HG03342 (cell line): ENCODE measurements at regions not wholly inside any gene's neighbourhood (a gene's known extent, or its start where the extent isn't known, plus 50 kb on each side); places are given as distances from the start of the nearest gene placed in this dataset.
"Not testable (repeated sequence)": the region's sequence is repeated elsewhere in the genome, so short reads cannot be mapped to it uniquely, and the experiment has no call there.

ENCODE experiments used
- ATAC-seq: cut with Tn5 transposase; IDR thresholded peaks from one replicate; pipeline ENCODE4 v1.9.1; 2021; ENCODE audit warnings: mild to moderate bottlenecking, moderate library complexity; ENCODE audit not compliant: unreplicated experiment

DNA sequence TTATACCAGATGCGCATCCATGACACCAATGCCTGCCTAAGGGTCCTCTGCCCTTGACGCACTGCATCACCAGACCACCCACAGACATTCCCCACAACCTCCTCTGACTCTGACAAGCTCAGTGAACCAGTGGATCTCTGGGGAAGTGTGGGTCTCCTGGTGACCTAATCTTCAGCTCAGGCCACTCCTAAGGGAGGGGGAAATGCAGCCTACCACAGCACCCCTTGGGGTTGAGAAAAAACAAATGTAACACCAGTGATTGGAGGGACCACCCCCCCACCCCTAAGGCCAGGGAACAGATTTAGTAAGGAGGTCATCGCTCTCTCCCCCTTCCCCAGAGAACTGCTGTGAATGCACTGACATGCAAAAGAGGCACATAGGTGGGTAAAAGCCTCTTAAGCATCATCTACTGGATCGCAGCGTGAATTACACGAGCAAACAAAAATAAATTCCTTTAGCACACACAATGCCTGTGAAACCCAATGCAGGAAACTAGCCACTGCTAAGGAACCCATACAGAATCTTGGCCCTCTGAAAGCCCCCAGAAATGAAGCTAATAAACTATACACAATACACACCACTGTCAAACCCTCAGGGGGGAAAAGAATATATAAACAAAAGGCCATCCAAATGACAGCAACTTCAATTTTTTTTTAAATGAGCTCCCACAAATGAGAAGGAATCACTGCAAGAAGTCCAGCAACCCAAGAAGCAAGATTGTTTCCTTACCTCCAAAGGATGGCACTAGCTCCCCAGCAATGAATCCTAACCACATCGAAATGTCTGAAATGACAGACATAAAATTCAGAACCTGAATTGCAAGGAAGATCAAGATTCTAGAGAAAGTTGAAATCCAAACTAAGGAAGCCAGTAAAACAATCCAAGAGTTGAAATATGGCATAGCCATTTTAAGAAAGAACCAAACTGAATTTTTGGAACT, 513.7 kb upstream of the PTGER4 start:
- no peak for ATAC-seq

DNA sequence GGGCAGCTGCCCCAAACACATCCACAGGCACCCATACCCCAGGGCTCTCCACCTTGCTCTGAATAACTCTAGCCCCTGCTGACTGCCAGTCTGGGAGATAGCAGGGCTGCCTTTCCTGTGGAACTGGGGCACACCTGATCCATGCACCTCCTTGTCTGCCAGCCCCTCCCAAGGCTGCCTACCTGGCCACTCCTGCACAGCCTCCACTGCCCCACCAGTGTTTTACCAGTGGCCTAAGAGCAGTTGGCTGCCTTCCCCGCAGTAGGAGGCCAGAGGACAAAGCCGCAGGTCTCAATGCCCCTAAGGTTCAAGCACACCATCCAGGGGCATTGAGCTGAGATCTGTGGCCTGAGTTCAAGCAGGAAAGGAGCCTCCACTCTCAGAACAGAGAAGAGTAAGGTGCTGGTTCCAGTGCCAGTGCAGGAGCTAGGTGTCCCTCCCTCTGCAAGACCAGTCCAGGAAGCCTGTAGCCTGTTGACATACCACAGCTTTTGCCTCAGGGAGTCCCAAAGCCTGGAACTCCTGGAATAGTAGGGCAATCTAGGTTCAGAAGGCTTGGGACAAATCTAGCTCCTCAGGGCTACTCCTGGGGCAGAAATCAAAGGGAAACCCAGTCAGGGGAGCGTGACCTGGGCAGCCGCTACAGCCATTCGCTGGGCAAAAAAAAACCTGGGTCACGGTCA, 514.5 kb upstream of the PTGER4 start:
- ATAC-seq: no peak

DNA sequence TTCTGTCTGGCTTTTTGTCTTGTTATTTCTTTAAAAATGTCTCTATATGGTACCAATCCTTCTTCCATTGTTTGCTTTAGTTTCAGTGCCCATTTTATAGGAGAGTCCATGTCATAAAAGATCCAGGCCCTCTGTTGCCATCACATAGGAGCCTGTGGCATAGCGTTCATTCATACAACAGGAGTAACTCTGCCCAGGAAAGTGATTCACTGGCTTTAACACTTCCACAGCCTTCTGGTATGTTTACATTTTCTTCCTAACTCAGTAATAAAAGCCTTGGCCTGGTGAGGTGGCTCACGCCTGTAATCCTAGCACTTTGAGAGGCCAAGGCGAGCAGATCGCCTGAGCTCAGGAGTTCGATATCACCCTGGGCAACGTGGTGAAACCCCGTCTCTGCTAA, 519.3 kb upstream of the PTGER4 start:
- no peak for ATAC-seq

DNA sequence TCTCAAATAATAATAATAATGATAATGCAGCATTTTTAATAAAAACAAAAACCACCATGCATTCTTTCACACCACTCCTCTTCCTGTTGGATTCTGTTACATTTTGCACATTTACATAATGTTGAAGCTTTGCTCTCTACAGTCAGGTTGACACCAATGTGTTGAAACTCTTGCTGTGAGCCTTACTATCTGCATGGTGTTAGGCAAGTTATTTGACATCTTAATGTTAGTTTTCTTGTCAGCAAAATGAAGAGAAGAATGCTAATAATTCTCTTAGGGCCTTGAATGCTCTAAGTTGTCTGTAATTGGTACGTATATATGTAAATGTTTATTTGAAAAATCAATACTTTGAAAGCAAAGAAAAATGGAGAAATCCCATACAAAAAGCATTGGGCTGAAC, 525.5 kb upstream of the PTGER4 start:
- ATAC-seq: no peak

DNA sequence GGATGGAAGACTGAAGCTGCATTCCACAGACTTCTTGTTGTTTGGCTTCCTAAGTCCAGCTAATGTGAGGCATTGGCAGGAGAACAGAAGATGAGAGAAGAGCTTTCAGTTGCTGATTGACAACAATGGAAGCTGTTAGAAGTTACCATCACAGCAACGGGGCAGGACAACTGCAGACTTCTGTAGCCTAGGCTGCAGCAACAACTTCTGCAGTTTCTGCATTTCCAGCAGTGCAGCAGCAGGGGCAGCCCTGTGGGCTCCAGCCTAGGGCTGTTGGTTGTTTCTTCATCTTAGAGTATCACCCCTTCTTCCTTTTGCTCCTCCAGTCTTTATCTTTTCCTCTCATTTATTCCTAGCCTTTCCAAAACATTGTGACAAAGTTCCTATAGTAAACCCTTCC, 528.8 kb upstream of the PTGER4 start:
- ATAC-seq: no peak

DNA sequence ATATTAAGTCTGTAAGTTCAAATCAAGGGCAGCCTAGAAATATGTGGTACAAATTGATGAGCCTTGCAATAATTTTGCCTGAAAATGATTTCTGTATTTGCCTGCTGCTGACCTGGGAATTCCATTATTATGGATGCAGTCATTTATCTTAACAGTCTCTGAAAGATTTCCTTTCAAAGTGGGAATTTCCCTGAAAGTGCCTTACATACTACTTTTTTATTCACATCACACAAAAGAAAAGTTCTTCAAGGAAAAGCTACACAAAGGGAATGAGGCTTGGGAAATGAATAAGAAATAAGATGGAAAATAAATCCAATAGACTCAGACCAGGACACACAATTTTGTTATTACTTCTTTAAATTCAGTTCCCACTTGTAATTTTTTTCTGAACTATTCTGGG, 537.8 kb upstream of the PTGER4 start:
- ATAC-seq: no peak

DNA sequence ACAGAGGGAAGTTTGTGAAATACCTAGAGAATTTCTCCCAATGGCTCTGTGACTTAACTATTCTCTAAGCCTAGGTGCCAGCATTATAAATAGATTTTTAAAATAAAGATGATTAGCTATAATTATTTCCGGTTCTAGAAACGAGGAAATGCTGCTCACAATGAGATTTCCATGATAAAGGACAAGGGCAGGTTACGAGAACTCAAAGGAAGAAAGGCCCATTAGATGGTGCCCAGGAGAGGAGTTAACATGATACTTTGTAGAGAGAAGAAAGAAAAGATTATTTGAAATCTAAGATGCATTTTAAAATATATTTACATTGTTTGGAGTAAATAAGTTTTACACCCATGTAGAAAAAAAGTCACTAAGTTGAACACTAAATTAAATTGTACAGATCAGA, 538.3 kb upstream of the PTGER4 start:
- ATAC-seq: no peak

DNA sequence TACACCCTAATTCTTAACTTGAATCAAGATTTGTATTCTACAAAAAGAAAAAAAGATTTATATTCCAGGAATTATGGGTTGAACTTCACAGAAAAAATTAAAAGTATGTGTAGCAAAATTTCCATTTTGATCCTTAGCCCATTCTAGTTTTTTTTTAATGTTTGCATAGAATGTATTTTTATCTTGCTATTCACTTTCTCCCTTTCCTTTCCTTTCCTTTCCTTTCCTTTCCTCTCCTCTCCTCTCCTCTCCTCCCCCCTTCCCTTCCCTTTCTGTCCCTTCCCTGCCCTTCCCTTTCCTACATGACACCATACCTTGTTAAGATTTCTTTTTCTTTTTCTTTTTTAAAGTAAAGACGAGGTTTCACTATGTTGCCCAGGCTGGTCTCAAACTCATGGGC, 542.5 kb upstream of the PTGER4 start:
- no peak for ATAC-seq

DNA sequence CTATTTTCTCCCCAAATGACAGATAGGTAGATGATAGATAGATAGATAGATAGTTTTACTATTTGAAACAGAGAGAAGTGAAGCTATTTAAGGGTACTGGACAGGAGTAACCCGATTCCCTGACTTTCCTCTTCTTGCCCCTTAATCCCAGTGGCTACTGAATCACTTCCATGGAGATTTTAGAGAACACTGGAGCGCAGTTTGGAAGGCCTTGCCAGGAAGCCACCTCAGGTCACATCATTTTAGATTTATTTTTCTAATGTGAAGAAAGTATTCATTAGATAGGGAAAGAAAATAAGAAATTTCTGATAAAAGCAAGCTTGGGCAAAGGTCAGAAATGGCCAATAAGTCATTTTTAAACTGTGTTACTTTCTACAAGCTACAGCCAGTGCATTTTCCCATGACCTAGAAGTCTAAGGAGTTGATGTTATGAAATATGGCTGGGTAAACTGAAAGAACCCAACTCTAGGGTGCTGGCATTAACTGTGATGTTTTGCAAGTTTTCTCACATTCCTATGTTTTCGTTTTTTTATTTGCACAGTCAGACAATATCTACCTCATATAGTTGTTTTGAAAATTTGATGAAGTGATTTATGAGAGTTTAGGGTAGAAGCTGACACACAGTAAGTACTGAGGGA, 544.7 kb upstream of the PTGER4 start:
- ATAC-seq: no peak

DNA sequence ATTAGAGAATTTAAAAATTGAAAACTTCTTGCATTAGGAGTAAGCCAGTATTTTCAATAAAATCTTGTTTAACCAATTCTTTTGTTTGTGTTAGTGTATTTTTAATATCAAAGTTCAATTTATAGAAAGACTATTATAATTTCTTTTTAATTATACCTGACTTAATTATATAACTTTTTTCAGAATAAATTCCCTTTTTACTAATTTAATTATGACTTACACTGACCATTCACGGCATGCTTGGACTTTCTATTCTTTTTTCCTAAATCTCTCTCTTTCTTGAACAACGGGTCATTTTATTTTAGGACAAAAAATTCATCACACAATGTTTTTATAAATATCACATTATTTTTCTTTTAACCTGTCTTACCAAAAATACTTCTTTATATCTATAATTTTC, 555.3 kb upstream of the PTGER4 start:
- ATAC-seq: no peak

DNA sequence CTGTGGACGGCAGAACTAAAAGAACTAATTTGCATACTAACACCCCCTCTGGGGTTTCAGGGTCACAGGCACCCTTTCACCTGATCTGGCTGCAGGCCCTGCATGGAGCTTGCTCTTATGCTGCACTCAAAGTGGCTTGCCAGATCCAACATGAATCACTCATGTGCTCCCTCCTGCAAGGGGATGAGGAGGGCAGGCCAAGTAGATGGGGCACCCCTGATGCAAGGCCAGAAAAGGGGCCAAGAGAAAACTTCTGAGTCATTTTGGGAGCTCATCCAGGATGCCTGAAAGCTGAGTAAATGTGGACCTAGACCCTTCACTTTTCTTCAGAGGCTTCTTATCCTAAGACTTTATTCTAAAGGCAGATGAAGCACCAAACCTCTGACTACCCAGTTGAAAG, 558.5 kb upstream of the PTGER4 start:
- no peak for ATAC-seq

DNA sequence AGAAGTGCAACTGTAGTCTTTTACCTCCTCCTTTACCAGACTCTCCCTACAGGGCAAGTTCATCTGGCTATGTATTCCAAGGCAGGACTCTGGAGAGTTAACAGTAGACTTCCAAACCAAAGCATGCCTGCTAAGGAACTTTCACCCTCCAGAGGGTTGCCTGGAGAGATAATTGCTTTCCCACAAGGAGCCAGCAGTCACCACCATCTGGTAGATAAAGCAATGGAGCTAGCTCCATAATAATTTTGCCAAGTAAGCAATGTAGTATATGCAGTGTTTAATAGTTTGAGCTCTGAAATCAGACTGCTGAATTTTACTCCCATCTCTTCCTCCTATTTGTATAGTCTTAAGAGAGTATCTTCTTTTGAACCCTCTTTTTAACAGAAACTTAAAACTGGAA, 566.8 kb upstream of the PTGER4 start:
- no peak for ATAC-seq

DNA sequence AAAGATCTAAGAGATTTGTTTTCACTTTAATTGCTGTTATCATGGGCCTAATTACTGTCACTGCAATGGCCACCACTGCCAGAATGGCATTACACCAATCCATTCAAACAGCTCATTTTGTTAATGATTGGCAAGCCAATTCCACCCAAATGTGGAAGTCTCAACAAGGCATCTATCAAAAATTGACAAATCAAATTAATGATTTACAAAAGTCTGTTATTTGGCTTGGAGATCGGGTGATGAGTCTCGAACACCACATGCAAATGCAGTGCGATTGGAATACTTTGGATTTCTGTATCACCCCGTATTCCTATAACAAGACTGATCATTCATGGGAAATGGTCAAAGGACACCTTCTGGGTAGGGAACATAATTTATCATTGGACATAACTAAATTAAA, 568.7 kb upstream of the PTGER4 start:
- not testable (repeated sequence) for ATAC-seq

DNA sequence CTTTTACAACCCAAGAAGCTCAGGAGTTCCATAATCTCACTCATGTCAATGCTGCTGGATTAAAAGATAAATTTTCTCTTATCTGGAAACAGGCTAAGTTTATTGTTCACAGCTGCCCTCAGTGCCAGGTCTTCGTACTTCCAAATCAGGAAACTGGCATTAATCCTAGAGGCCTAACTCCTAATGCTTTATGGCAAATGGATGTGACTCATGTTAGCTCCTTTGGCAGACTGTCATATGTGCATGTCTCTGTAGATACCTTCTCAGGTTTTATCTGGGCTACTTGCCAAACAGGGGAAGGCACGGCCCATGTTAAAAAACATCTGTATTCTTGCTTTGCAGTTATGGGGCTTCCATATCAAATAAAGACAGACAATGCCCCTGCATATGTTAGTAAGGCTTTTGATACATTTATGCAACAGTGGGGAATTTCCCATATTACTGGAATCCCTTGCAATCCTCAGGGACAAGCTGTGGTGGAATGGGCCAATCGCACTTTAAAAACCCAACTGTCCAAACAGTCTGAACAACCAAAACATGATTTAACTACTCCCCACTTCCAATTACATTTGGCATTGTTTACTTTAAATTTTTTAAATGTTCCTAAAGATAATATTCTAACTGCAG, 570.8 kb upstream of the PTGER4 start:
- not testable (repeated sequence) for ATAC-seq

DNA sequence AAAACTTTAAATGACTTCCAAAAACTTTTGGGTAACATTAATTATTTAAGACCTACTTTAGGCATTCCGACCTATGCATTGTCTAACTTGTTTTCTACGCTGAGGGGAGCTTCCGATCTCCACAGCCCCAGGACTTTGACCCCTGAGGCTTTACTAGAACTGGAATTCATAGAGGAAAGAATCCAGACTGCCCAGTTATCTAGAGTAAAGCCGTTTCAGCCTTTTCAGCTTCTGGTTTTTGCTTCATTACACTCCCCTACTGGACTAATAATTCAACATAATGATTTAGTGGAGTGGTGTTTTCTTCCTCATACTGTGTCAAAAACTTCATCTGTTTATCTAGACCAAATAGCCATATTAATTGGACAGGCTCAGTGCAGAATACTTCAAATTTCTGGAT, 571.9 kb upstream of the PTGER4 start:
- not testable (repeated sequence) for ATAC-seq

DNA sequence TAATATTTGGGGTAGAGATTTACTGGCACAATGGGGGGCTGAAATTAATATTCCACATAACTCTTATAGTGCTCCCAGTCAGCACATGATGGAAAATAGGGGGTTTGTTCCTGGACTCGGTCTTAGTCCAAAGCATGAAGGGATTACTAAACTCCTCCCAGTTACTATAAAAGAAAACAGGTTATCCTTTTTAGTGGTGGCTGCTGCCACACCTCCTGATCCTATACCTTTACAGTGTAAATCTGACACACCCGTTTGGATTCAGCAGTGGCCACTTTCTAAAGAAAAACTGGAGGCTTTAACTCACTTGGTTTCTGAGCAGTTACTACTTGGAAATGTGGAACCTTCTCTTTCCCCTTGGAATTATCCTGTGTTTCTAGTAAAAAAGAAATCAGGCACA, 572.9 kb upstream of the PTGER4 start:
- ATAC-seq: no peak

DNA sequence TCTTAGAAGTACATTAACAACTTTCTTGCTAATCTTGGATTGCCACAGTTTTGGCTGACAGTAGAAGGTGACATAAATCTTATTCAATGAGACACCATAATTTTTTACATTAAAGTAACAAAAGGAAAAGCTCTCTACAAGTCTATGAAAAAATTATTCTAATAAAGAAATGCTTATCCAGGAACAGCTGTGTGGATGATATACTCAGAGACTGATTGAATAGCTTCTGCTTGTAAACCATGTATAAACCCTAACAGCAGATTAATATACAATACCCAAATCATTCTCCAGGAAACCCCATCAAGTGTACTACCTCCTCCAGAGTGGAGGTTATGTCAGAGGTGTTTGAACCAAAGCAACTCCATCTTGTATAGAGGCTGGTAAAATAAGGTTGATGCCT, 581.4 kb upstream of the PTGER4 start:
- no peak for ATAC-seq

DNA sequence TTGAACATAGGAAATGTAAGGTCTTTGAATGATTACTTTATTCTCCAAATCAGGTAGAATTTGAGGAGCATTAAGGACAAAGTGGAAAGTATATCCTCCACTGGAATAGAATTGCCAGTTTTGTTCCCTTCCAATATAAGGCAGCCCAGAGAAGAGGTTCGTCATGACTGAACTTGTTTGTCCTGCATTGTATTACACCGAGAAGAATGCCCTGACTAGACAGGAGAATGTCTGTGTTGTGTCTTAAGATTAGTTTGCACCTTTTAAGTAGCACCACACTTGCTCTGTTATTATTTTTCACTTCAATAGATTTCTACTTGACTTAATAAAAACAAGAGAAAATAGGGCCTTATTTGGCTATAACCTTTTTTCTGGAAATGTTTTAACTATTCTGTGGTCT, 586.2 kb upstream of the PTGER4 start:
- no peak for ATAC-seq

DNA sequence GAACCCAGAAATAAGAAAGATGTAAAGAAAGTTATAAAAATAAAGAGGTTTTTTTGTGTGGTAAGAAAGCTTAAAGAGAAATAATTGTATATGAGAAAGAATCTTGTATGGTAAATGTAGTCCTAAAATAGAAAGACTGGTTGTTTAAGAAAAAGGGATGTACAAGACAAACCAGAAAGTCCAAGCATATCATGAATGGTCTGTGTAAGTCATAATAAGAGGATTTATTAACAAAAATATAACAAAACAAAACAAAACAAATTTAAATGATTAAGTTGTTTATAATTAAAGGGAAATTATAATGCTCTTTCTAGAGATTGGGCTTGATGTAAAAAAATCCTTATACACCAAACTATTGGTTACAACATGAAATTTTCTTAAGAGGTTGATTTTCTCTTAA, 590.4 kb upstream of the PTGER4 start:
- no peak for ATAC-seq

DNA sequence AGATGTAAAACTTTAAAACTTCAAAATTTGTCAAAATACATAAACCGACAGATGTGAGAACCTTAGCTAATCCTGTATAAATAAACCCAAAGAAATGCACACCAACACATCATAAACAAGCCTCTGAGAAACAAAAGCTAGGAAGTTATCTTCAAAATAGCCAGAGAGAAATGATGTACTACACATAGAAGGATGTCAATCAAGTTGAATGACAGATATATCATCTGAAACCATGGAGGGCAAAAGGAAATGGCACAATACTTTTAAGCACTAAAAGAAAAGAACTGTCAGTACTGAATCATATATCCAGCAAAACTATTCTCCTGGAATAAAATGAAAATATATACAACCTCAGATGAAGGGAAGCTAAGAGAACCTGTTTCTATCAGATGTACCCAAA, 595.1 kb upstream of the PTGER4 start:
- ATAC-seq: no peak

DNA sequence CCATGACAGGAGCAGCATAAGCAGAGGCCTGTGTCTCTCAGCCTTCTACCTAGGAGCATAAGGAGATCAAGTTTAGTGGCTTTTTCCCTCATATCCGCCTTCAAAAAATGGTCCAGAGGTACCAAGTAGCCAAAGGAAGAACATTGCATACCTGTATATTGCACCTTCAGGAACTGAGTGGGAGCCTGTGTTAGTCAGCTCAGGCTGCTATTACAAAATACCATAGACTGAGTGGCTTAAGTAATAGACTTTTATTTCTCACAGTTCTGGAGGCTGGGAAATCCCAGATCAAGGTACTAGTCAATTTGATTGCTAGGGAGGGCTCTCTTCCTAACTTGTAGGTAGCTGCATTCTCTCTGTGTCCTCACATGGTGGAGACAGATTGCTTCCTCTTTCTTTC, 597.4 kb upstream of the PTGER4 start:
- ATAC-seq: no peak
